ENCODE measurements at regions not wholly inside any gene's neighbourhood (a gene's known extent, or its start where the extent isn't known, plus 50 kb on each side); places are given as distances from the start of the nearest gene placed in this dataset.

- TF ChIP-seq CTCF (IDR thresholded peaks at IDR 0.05; ENCODE audit: insufficient read depth, low read depth, low read length) (no peak), EZH2 (IDR thresholded peaks at IDR 0.05; ENCODE audit: insufficient read depth, low read length) (no peak)
Measured at GRCh38 chr5:87570366-87570765, 157.6 kb upstream of the CCNH start.
